Colonic mucosa (tissue), 4 donors: ENCODE measurements at regions not wholly inside any gene's neighbourhood (a gene's known extent, or its start where the extent isn't known, plus 50 kb on each side); places are given as distances from the start of the nearest gene placed in this dataset.

ENCODE experiments used
- DNase-seq: peaks from one replicate; pipeline ENCODE4 v3.0.0-alpha.2; 2020
- H3K27ac ChIP-seq: fragments of 200-600 bp; one replicate; pipeline ENCODE4 v1.8.0; 2021
- H3K27me3 ChIP-seq: fragments of 200-600 bp; one replicate; pipeline ENCODE4 v1.8.0; 2021
- H3K36me3 ChIP-seq: fragments of 200-600 bp; one replicate; pipeline ENCODE4 v1.8.0; 2021
- H3K4me1 ChIP-seq: fragments of 200-600 bp; one replicate; pipeline ENCODE4 v1.8.0; 2021; ENCODE audit warnings: mild to moderate bottlenecking
- H3K4me3 ChIP-seq: fragments of 200-600 bp; one replicate; pipeline ENCODE4 v1.8.0; 2021
- H3K9ac ChIP-seq, 2 donors: one replicate each; pipeline ENCODE4 v1.7.0; 2013; ENCODE audit warnings: control low read depth in 2 of 2, low read depth in 2 of 2, low read length in 2 of 2
- H3K9me3 ChIP-seq: fragments of 200-600 bp; one replicate; pipeline ENCODE4 v1.8.0; 2021
- CTCF ChIP-seq: fragments of 200-600 bp; IDR thresholded peaks from one replicate; pipeline ENCODE4 v1.8.0; 2022; ENCODE audit warnings: antibody characterized with exemption, mild to moderate bottlenecking
- intact Hi-C: fragments of 100-400 bp; cut with DNase I; formaldehyde crosslinking; loops from one replicate; pipeline ENCODE4 v1.14.1; 2022
- donor health status: healthy.
- donor health status: DM: no; HTN: no; CAD: no.
- donor health status: DM: no; HTN: no; CAD: no.

- Histone ChIP-seq H3K9me3 (no peaks in the 10 kb centered on the region), H3K4me3 (no peak overlapping the region), H3K4me1 (no peaks in the 10 kb centered on the region), H3K27ac (no peak overlapping the region), H3K36me3 (no peaks in the 10 kb centered on the region), H3K9ac (no peak overlapping the region), H3K27me3 (no peaks in the 10 kb centered on the region)
- no peak for DNase-seq
- no peak for TF ChIP-seq CTCF
- intact Hi-C loops: no loop called here
Observed at GRCh38 chr4:104205116-104205515, 289.6 kb downstream of the CXXC4 start.

GRCh38 chr4:104188301-104188700 is 306.4 kb downstream of the CXXC4 start:
- TF ChIP-seq CTCF: no peak
- Histone ChIP-seq H3K36me3 (no peaks in the 10 kb centered on the region), H3K27ac (no peak overlapping the region), H3K4me3 (no peak overlapping the region), H3K9ac (no peak overlapping the region), H3K9me3 (no peaks in the 10 kb centered on the region), H3K4me1 (no peaks in the 10 kb centered on the region), H3K27me3 (no peaks in the 10 kb centered on the region)
- no peak for DNase-seq
- intact Hi-C loops: no loop called here

GRCh38 chr4:104169437-104169836 is 325.3 kb downstream of the CXXC4 start:
- Histone ChIP-seq H3K27me3 (no peaks in the 10 kb centered on the region), H3K4me1 (no peaks in the 10 kb centered on the region), H3K27ac (no peak overlapping the region), H3K36me3 (no peaks in the 10 kb centered on the region), H3K9me3 (no peaks in the 10 kb centered on the region), H3K9ac (no peak overlapping the region), H3K4me3 (no peak overlapping the region)
- intact Hi-C loops: no loop called here
- DNase-seq: no peak
- no peak for TF ChIP-seq CTCF

- no peak for DNase-seq
- no peaks in the 10 kb centered on the region for H3K9me3 ChIP-seq
- intact Hi-C loops: no loop called here
- no peaks in the 10 kb centered on the region for H3K36me3 ChIP-seq
- H3K4me3 ChIP-seq: no peak overlapping the region
- TF ChIP-seq CTCF: no peak
- no peak overlapping the region for H3K27ac ChIP-seq
- H3K9ac ChIP-seq: no peak overlapping the region
- no peaks in the 10 kb centered on the region for H3K4me1 ChIP-seq
- H3K27me3 ChIP-seq: no peaks in the 10 kb centered on the region
Observed at GRCh38 chr4:104166749-104167148, 327.9 kb downstream of the CXXC4 start.

DNA sequence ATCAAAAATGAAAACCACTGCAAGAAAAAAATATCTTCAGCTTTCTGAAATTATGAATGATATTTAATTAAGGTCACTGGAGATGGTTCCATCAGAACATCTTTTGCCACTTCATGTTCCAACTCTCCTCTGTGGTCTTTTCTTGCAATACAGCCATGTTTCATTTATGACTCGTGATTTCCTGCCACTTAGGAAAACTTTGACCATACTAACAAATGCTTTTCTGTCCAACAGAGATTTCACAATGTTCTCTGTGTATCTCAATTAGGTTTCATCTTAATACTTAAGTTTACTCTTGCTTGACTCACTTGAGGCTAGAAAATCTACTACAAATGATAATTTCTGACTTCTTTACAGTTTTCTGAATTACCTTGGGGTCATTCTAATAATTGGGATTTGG is 330.9 kb downstream of the CXXC4 start:
- no peaks in the 10 kb centered on the region for H3K4me1 ChIP-seq
- no peak overlapping the region for H3K9ac ChIP-seq
- no peaks in the 10 kb centered on the region for H3K27me3 ChIP-seq
- no peak for TF ChIP-seq CTCF
- no peaks in the 10 kb centered on the region for H3K36me3 ChIP-seq
- DNase-seq: no peak
- intact Hi-C loops: no loop called here
- H3K4me3 ChIP-seq: no peak overlapping the region
- no peak overlapping the region for H3K27ac ChIP-seq
- no peaks in the 10 kb centered on the region for H3K9me3 ChIP-seq

DNA sequence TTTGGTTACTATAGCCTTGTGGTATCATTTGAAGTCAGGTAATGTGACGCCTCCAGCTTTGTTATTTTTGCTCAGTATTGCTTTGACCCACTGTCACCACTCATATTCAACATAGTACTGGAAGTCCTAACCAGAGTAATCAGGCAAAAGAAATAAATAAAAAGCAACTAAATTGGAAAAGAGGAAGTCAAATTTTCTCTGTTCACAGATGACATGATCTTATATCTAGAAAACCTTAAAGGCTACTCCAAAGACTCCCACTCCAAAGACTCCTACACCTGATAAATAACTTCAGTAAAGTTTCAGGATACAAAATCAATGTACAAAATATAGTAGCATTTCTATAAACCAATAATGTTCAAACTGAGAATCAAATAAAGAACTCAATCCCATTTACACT is 348.6 kb downstream of the CXXC4 start:
- no peaks in the 10 kb centered on the region for H3K36me3 ChIP-seq
- H3K4me3 ChIP-seq: no peak overlapping the region
- H3K4me1 ChIP-seq: no peaks in the 10 kb centered on the region
- H3K27me3 ChIP-seq: no peaks in the 10 kb centered on the region
- H3K9me3 ChIP-seq: no peaks in the 10 kb centered on the region
- TF ChIP-seq CTCF: no peak
- DNase-seq: no peak
- H3K9ac ChIP-seq: no peak overlapping the region
- intact Hi-C loops: no loop called here
- no peak overlapping the region for H3K27ac ChIP-seq
